NCI-H345 treated with DMSO at 0.1 percent for 48 hours (cell line): ENCODE measurements at regions not wholly inside any gene's neighbourhood (a gene's known extent, or its start where the extent isn't known, plus 50 kb on each side); places are given as distances from the start of the nearest gene placed in this dataset.
"Not testable (repeated sequence)": the region's sequence is repeated elsewhere in the genome, so short reads cannot be mapped to it uniquely, and the experiment has no call there.

Experiments used
- DNase-seq: peaks from one replicate; lab custom pipeline; 2025; ENCODE audit not compliant: unreplicated experiment; lab: John Stamatoyannopoulos, UW

GRCh38 chr2:122743021-122743675 lies 987.7 kb downstream of the TSN start:
- DNase-seq, result no peak

DNA sequence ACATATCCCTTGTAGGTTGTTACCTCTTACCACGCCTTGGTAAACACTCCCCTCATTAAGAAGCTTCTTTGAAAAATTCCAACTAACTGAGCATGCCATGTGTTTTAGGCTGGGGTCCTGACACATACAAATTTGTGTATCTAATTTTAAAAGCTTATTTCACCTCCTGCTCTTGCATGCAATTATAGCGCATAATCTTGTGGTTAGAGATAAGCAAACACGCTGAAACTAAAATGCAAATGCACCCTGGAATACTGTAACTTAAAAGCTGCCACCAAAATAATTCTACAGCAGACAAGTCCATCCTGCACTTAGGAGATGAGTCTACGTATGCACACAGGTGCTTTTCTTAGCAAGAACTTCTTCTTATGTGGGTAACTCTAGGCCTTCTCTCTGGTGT lies 990.2 kb downstream of the TSN start:
- DNase-seq, result no peak

DNA sequence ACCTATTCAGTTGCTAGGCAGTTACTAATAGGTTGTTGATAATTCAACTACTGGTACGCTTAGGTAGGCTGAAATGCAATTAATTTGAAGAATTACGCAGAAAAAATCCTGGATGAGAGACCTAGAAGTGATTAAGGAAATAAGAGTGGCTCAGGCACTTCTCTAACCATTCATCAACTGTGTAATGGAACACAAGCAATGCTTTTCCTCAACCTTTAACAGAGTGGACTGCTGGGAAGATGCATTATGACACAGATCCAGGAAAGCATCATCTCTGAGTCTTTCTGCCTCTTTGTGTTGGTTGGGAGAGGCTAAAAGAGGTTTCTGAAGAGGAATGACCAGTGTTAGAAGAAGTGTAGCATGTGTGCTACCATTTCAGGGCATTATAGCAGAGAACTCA lies 992.2 kb downstream of the TSN start:
- DNase-seq, result no peak

DNA sequence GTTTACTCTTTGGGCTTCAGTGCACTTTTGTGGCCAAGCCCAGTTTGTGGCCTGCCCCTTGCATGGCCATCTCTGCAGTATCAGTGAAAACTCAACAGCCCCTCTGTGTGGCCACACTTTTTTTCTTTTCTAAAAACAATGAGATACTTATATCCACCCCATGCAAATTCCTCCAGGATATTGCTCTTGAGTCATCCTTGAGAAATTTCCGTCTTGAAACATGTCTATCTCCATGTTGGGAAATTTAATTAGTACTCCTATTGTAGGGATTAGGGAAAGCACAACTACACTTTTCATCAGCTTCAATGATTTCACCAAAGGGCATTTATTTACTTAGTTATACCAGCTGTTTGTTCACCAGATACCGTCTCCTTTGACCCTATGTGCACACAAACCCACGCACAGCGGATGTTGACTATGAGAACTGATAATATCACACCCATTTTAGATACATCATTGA lies 993.1 kb downstream of the TSN start:
- no peak for DNase-seq

GRCh38 chr2:122749405-122749804 lies 994.0 kb downstream of the TSN start:
- no peak for DNase-seq

DNA sequence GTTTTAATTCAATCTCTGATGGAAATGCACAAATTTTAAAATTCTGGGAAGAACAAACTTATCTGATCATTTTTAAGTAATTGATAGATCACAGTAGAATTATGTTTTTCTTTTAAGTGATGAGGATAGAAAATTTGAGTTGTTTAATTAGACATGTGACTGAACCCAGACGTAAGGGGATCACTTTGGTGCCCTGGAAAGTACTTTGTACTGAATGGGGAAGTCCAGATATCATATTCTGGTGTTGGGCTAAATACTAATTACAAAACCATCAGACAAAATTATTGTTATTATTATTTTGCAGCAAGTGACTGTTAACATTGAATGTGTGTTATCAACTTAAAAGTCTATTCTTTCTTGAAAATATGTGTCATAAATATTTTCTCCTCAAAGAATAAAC lies 994.6 kb downstream of the TSN start:
- no peak for DNase-seq

DNA sequence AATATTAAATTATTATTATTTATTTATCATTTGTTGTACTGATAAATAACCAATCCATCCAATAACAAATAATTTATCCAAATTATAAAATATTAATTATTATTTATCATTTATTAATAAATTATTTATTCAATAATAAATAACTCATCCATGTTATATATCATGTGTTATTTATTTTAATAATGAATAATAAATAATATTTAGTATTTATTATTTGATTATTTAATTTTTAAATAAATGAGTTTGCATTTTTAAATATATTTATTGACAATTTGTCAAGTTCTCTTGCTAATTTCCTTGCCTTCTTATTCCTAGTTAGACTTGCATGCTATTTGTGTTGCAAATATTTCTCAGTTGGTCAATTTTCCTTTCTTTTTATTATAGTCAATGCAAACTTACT lies 995.4 kb downstream of the TSN start:
- no peak for DNase-seq

DNA sequence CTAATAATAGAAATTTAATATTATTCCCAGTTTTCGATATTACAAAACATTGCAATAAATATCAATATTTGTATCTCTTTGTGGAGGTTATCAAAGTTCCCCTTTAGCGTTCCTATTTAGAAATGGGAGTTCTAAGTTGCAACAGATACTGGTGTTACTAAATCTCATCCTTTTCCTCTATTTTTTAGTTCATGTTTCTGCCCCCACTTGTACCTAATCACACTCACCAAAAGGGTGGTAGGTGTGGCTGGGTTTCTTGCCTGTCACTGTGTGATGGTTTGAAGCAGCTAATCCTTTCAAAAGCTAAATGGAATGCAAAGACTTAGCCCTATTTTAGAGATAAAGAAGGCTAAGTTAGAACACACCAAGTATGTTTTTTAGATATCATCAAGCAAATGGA lies 997.9 kb downstream of the TSN start:
- no peak for DNase-seq

- no peak for DNase-seq
Observed at GRCh38 chr2:122754561-122754960, 999.1 kb downstream of the TSN start.

GRCh38 chr2:122755281-122755780 lies 999.9 kb downstream of the TSN start:
- no peak for DNase-seq

GRCh38 chr2:122758967-122759366 lies 1003.5 kb downstream of the TSN start:
- DNase-seq, result no peak

- DNase-seq, result no peak
Observed at GRCh38 chr2:122764014-122764413, 1008.6 kb downstream of the TSN start.

GRCh38 chr2:122780251-122780650 lies 1024.8 kb downstream of the TSN start:
- no peak for DNase-seq

GRCh38 chr2:122794100-122794499 lies 1038.6 kb downstream of the TSN start:
- no peak for DNase-seq

DNA sequence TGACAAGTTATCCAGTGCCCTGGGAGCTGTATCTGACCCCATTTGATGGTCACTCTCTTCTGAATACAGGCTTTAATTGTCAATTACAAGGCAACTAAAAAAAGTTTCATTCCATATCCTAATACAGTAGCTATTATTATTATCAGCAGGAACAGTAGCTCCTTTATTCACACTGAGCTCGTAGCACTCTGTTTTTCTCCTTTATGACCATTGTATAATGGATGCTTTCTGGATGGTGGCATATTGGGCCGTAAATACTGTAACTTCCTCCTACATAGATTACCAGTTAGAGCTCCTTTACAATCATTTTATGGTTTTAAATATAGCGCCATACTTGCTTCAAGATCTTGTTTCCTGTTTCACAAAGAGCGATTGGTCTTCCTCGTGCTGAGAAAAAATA lies 1040.3 kb downstream of the TSN start:
- no peak for DNase-seq

DNA sequence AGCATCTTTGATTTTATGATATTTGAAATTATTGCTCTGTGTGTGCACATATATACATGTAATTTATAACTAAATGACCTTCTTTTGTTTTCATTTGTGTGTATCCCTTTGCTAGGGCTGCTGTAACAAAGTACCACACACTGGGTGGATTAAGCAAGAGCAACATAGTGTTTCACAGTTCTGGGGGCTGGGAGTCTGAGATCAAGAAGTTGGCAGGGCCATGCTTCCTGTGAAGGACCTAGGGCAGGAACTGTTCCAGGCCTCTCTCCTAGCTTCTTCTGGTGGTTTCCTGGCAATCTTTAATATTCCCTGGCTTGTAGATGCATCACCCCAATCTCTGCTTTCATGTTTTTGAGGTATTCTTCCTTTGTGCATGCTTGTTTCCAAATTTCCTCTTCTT lies 1043.9 kb downstream of the TSN start:
- DNase-seq, result no peak

- DNase-seq, result no peak
Observed at GRCh38 chr2:122800781-122801180, 1045.3 kb downstream of the TSN start.

- no peak for DNase-seq
Observed at GRCh38 chr2:122804494-122804893, 1049.0 kb downstream of the TSN start.

- DNase-seq, result no peak
Observed at GRCh38 chr2:122805346-122805745, 1049.9 kb downstream of the TSN start.

GRCh38 chr2:122808286-122808969 lies 1053.0 kb downstream of the TSN start:
- no peak for DNase-seq

DNA sequence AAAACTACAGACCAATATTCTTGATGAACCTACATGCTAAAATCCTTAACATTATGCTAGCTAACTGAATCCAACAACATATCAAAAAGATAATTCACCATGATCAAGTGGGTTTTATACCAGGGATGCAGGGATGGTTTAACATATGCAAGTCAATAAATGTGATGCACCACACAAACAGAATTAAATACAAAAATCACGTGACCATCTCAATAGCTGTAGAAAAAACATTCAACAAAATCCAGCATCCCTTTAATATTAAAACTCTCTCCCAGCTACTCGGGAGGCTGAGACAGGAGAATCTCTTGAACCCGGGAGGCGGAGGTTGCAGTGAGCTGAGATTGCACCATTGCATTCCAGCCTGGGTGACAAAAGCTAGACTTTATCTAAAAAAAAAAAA lies 1056.8 kb downstream of the TSN start:
- DNase-seq, result not testable (repeated sequence)

DNA sequence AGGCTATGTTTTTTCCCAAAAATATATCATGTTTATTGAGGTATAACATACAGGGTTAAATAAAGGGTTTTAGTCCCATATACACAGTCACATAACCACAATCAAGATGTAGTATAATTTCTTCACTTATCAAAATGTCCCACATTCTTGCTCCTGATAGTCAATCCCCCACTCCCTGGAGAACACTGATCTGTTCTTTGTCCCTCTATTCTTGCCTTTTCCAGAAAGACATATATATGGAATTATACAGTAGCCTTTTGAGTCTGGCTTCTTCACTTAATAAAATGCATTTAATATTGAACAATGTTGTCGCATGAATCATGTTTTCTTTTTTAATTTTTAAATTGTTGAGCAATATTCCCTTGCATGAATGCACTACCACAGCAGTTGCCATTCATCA lies 1059.7 kb downstream of the TSN start:
- DNase-seq, result no peak

DNA sequence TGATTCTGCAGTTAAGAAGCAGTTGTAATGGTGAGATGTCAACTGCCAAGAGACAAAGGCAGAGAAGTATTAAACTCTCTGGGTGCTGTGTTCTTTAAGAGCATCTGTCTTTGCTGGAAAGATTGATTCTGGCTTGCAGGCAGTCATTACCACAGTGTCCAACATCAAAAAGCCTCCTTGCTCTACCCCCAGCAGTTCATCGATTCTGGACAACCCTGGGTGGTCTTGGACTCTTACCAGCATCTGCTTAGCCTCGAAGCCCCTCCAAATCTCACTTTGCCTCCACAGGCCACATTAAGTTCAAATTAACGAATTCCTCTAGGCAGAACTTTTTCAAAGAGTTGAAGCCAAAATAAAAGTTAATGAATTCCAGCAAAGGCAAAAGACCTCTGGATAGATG lies 1061.4 kb downstream of the TSN start:
- no peak for DNase-seq
